Gastrocnemius medialis (tissue), 4 donors: ENCODE measurements at regions not wholly inside any gene's neighbourhood (a gene's known extent, or its start where the extent isn't known, plus 50 kb on each side); places are given as distances from the start of the nearest gene placed in this dataset.

Experiments
- POLR2A ChIP-seq, 2 donors: fragments of 450-650 bp; IDR thresholded peaks; one replicate each; pipeline ENCODE4 v1.6.1; 2017; ENCODE audit warnings: antibody characterized with exemption in 2 of 2, mild to moderate bottlenecking in 2 of 2, moderate library complexity in 2 of 2
- TF ChIP-seq, protein P1 (sequence below), 5 experiments: fragments of 450-650 bp in 3 of 5; fragments of 200-600 bp in 2 of 5; sonication (generic) in 2 of 5; IDR thresholded peaks in 4 of 5; conservative IDR thresholded peaks in 1 of 5; 1 replicate in 4 of 5; 2 replicates in 1 of 5; pipeline ENCODE4 v1.5.1; 2016 to 2019; ENCODE audit warnings: antibody characterized with exemption in 5 of 5, mild to moderate bottlenecking in 3 of 5, moderate library complexity in 3 of 5

GRCh38 chr17:5922476-5922875 lies 147.7 kb upstream of the WSCD1 start:
- TF ChIP-seq, protein P1, sequence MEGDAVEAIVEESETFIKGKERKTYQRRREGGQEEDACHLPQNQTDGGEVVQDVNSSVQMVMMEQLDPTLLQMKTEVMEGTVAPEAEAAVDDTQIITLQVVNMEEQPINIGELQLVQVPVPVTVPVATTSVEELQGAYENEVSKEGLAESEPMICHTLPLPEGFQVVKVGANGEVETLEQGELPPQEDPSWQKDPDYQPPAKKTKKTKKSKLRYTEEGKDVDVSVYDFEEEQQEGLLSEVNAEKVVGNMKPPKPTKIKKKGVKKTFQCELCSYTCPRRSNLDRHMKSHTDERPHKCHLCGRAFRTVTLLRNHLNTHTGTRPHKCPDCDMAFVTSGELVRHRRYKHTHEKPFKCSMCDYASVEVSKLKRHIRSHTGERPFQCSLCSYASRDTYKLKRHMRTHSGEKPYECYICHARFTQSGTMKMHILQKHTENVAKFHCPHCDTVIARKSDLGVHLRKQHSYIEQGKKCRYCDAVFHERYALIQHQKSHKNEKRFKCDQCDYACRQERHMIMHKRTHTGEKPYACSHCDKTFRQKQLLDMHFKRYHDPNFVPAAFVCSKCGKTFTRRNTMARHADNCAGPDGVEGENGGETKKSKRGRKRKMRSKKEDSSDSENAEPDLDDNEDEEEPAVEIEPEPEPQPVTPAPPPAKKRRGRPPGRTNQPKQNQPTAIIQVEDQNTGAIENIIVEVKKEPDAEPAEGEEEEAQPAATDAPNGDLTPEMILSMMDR (IDR thresholded peaks at IDR 0.05 in 4 of 5, conservative IDR thresholded peaks at IDR 0.05 in 1 of 5) = no peak
- TF ChIP-seq POLR2A (IDR thresholded peaks at IDR 0.05) = no peak
